Neural cell (in vitro differentiated cells): ENCODE measurements at regions not wholly inside any gene's neighbourhood (a gene's known extent, or its start where the extent isn't known, plus 50 kb on each side); places are given as distances from the start of the nearest gene placed in this dataset.

ENCODE experiments used
- H2AFZ ChIP-seq: fragments of 200-600, 300-800 bp; sonication (generic), shearing (Covaris generic); 2 replicates; pipeline ENCODE4 v1.6.0; 2014; ENCODE audit warnings: low read depth, mild to moderate bottlenecking, antibody characterized with exemption, low read length, moderate library complexity
- H3F3A ChIP-seq: fragments of 200-600 bp; shearing (Covaris generic); 2 replicates; pipeline ENCODE4 v1.6.1; 2016; ENCODE audit warnings: mild to moderate bottlenecking, moderate library complexity, mixed read lengths, antibody characterized with exemption, low read length; ENCODE audit not compliant: insufficient read depth, poor library complexity, severe bottlenecking
- H3K27ac ChIP-seq: fragments of 200-600, 300-800 bp; sonication (generic), shearing (Covaris generic); 2 replicates; pipeline ENCODE4 v1.5.1; 2014; ENCODE audit warnings: mild to moderate bottlenecking, low read length, moderate library complexity
- H3K27me3 ChIP-seq: fragments of 300-800, 200-600 bp; sonication (generic), shearing (Covaris generic); 2 replicates; pipeline ENCODE4 v1.6.0; 2014; ENCODE audit warnings: mild to moderate bottlenecking, low read depth, low read length, moderate library complexity; ENCODE audit not compliant: insufficient read depth
- H3K36me3 ChIP-seq: fragments of 300-800, 200-600 bp; sonication (generic), shearing (Covaris generic); 2 replicates; pipeline ENCODE4 v1.5.1; 2014; ENCODE audit warnings: mild to moderate bottlenecking, antibody characterized with exemption, low read length, moderate library complexity; ENCODE audit not compliant: insufficient read depth
- H3K4me2 ChIP-seq: fragments of 300-800, 200-600 bp; sonication (generic), shearing (Covaris generic); 2 replicates; pipeline ENCODE4 v1.6.0; 2014; ENCODE audit warnings: mild to moderate bottlenecking, low read length
- H3K4me3 ChIP-seq: fragments of 300-800, 200-600 bp; sonication (generic), shearing (Covaris generic); 2 replicates; pipeline ENCODE4 v1.5.1; 2014; ENCODE audit warnings: mild to moderate bottlenecking, low read length, moderate library complexity
- H3K79me2 ChIP-seq: fragments of 200-600 bp; shearing (Covaris generic); replicated peaks from 2 replicates; pipeline ENCODE4 v1.6.0; 2014; ENCODE audit warnings: mild to moderate bottlenecking, low read length, moderate library complexity; ENCODE audit not compliant: insufficient read depth
- H3K9ac ChIP-seq: fragments of 300-800, 200-600 bp; sonication (generic), shearing (Covaris generic); 2 replicates; pipeline ENCODE4 v1.6.1; 2016; ENCODE audit warnings: mild to moderate bottlenecking, low read length, mixed read lengths
- H3K9me2 ChIP-seq: fragments of 200-600 bp; shearing (Covaris generic); 2 replicates; pipeline ENCODE4 v1.6.1; 2016; ENCODE audit warnings: mild to moderate bottlenecking, low read length, mixed read lengths; ENCODE audit not compliant: insufficient read depth
- H3K9me3 ChIP-seq: fragments of 200-600, 300-800 bp; sonication (generic), shearing (Covaris generic); 2 replicates; pipeline ENCODE4 v1.6.1; 2016; ENCODE audit warnings: mild to moderate bottlenecking, mixed run types, low read length, moderate library complexity, mixed read lengths
- H4K20me1 ChIP-seq: fragments of 200-600 bp; shearing (Covaris generic); 2 replicates; pipeline ENCODE4 v1.6.1; 2016; ENCODE audit warnings: mild to moderate bottlenecking, mixed run types; ENCODE audit not compliant: insufficient read depth
- CTCF ChIP-seq: fragments of 450-650 bp; IDR thresholded peaks from 2 replicates; pipeline ENCODE4 v1.5.1; 2014; ENCODE audit warnings: antibody characterized with exemption, mild to moderate bottlenecking, moderate library complexity; ENCODE audit not compliant: poor library complexity, severe bottlenecking
- EP300 ChIP-seq: fragments of 450-650 bp; conservative IDR thresholded peaks from 2 replicates; pipeline ENCODE4 v1.6.1; 2014; ENCODE audit warnings: antibody characterized with exemption, mild to moderate bottlenecking, moderate library complexity; ENCODE audit not compliant: poor library complexity, severe bottlenecking
- EZH2 ChIP-seq: fragments of 200-600, 300-800 bp; shearing (Covaris generic), sonication (generic); IDR thresholded peaks from 2 replicates; pipeline ENCODE4 v1.6.1; 2014; ENCODE audit warnings: antibody characterized with exemption, low read length, borderline replicate concordance, mild to moderate bottlenecking; ENCODE audit not compliant: insufficient read depth, poor library complexity, severe bottlenecking
- MXI1 ChIP-seq: fragments of 450-650 bp; conservative IDR thresholded peaks from 2 replicates; pipeline ENCODE4 v1.6.1; 2014; ENCODE audit warnings: antibody characterized with exemption, mild to moderate bottlenecking; ENCODE audit not compliant: poor library complexity, severe bottlenecking
- POLR2AphosphoS5 ChIP-seq: IDR thresholded peaks from 2 replicates; pipeline ENCODE4 v1.6.1; 2012
- RAD21 ChIP-seq: fragments of 450-650 bp; conservative IDR thresholded peaks from 2 replicates; pipeline ENCODE4 v1.6.1; 2014; ENCODE audit warnings: antibody characterized with exemption, mild to moderate bottlenecking, moderate library complexity
- REST ChIP-seq: IDR thresholded peaks from 2 replicates; pipeline ENCODE4 v1.6.1; 2012; ENCODE audit warnings: borderline replicate concordance
- SMC3 ChIP-seq: fragments of 450-650 bp; conservative IDR thresholded peaks from 2 replicates; pipeline ENCODE4 v1.6.1; 2014; ENCODE audit warnings: antibody characterized with exemption, mild to moderate bottlenecking, moderate library complexity; ENCODE audit not compliant: poor library complexity

GRCh38 chr13:34815526-34815925 lies 126.5 kb upstream of the NBEA start:
- no peaks in the 10 kb centered on the region for H4K20me1 ChIP-seq
- no peak overlapping the region for H2AFZ ChIP-seq
- no peaks in the 10 kb centered on the region for H3K9me3 ChIP-seq
- no peaks in the 10 kb centered on the region for H3K79me2 ChIP-seq
- H3K27ac ChIP-seq: no peak overlapping the region
- no peak for TF ChIP-seq POLR2AphosphoS5
- no peak for TF ChIP-seq EZH2
- H3K36me3 ChIP-seq: no peaks in the 10 kb centered on the region
- H3F3A ChIP-seq: no peaks in the 10 kb centered on the region
- H3K9ac ChIP-seq: no peak overlapping the region
- no peak overlapping the region for H3K4me3 ChIP-seq
- H3K4me2 ChIP-seq: no peak overlapping the region
- H3K9me2 ChIP-seq: no peaks in the 10 kb centered on the region
- H3K27me3 ChIP-seq: no peaks in the 10 kb centered on the region

- no peaks in the 10 kb centered on the region for H4K20me1 ChIP-seq
- no peaks in the 10 kb centered on the region for H3K79me2 ChIP-seq
- no peaks in the 10 kb centered on the region for H3K9me2 ChIP-seq
- H3K4me3 ChIP-seq: no peak overlapping the region
- no peak overlapping the region for H3K27ac ChIP-seq
- no peaks in the 10 kb centered on the region for H3K36me3 ChIP-seq
- no peaks in the 10 kb centered on the region for H3F3A ChIP-seq
- no peak overlapping the region for H3K9ac ChIP-seq
- no peaks in the 10 kb centered on the region for H3K9me3 ChIP-seq
- no peak overlapping the region for H2AFZ ChIP-seq
- TF ChIP-seq SMC3: no peak
- TF ChIP-seq MXI1: no peak
- TF ChIP-seq EZH2: no peak
- TF ChIP-seq EP300: no peak
- no peak overlapping the region for H3K4me2 ChIP-seq
- H3K27me3 ChIP-seq: no peaks in the 10 kb centered on the region
Measured at GRCh38 chr13:34816245-34816884, 125.7 kb upstream of the NBEA start.

- TF ChIP-seq CTCF (no peak), RAD21 (no peak), EP300 (no peak), REST (no peak), POLR2AphosphoS5 (no peak)
- Histone ChIP-seq H3K36me3 (no peaks in the 10 kb centered on the region), H3K79me2 (no peaks in the 10 kb centered on the region), H3K9ac (no peak overlapping the region), H3K27me3 (no peaks in the 10 kb centered on the region), H4K20me1 (no peaks in the 10 kb centered on the region), H3K9me3 (no peaks in the 10 kb centered on the region), H3K9me2 (no peaks in the 10 kb centered on the region), H3F3A (no peaks in the 10 kb centered on the region), H3K4me3 (no peak overlapping the region), H2AFZ (no peak overlapping the region), H3K27ac (no peak overlapping the region), H3K4me2 (no peak overlapping the region)
Measured at GRCh38 chr13:34816908-34817665, 125.0 kb upstream of the NBEA start.
